ENCODE measurements at regions not wholly inside any gene's neighbourhood (a gene's known extent, or its start where the extent isn't known, plus 50 kb on each side); places are given as distances from the start of the nearest gene placed in this dataset.

- TF ChIP-seq POLR2A (IDR thresholded peaks at IDR 0.05; ENCODE audit: low read depth, low read length) = no peak
- TF ChIP-seq TAF1 (IDR thresholded peaks at IDR 0.05; ENCODE audit: low read depth, low read length) = no peak
- no peak for TF ChIP-seq POLR2AphosphoS5 (IDR thresholded peaks at IDR 0.05; ENCODE audit: low read depth, low read length)
- no peak for TF ChIP-seq PAX5 (IDR thresholded peaks at IDR 0.05; ENCODE audit: insufficient read depth, low read length, severe bottlenecking)
- TF ChIP-seq SPI1 (IDR thresholded peaks at IDR 0.05; ENCODE audit: low read depth, low read length) = no peak
Observed at GRCh38 chr1:105122041-105122440, 1372.3 kb downstream of the AMY1C start.
